SJSA1 (cell line): ENCODE measurements at regions not wholly inside any gene's neighbourhood (a gene's known extent, or its start where the extent isn't known, plus 50 kb on each side); places are given as distances from the start of the nearest gene placed in this dataset.

Experiments
- DNase-seq, 2 experiments: peaks; one replicate each; pipeline ENCODE4 v3.0.0-alpha.2; 2015 to 2020; ENCODE audit warnings: low spot score in 2 of 2, low read depth in 1 of 2
- H3K27ac ChIP-seq: fragments of 250-450 bp; sonication (Bioruptor Pico); 2 replicates; pipeline ENCODE4 v1.5.1; 2020; ENCODE audit warnings: mild to moderate bottlenecking, moderate library complexity
- H3K27me3 ChIP-seq: fragments of 250-450 bp; sonication (Bioruptor Pico); replicated peaks from 2 replicates; pipeline ENCODE4 v1.5.1; 2020; ENCODE audit warnings: mild to moderate bottlenecking, moderate library complexity
- H3K36me3 ChIP-seq: fragments of 250-450 bp; sonication (Bioruptor Pico); 2 replicates; pipeline ENCODE4 v1.5.1; 2020; ENCODE audit warnings: mild to moderate bottlenecking
- H3K4me1 ChIP-seq: fragments of 250-450 bp; sonication (Bioruptor Pico); replicated peaks from 2 replicates; pipeline ENCODE4 v1.6.1; 2021; ENCODE audit warnings: mild to moderate bottlenecking
- H3K4me3 ChIP-seq: fragments of 250-450 bp; sonication (Bioruptor Pico); 2 replicates; pipeline ENCODE4 v1.5.1; 2020; ENCODE audit warnings: mild to moderate bottlenecking
- H3K9me3 ChIP-seq: fragments of 250-450 bp; sonication (Bioruptor Pico); replicated peaks from 2 replicates; pipeline ENCODE4 v1.5.1; 2020; ENCODE audit warnings: mild to moderate bottlenecking

- Histone ChIP-seq H3K4me3 (no peak overlapping the region), H3K27me3 (no peaks in the 10 kb centered on the region), H3K36me3 (no peaks in the 10 kb centered on the region), H3K4me1 (peaks cover 10% of the 10 kb centered on the region), H3K9me3 (no peaks in the 10 kb centered on the region), H3K27ac (no peak overlapping the region)
- no peak for DNase-seq
Observed at GRCh38 chr14:54331516-54331915, 65.3 kb upstream of the CDKN3 start.

- H3K4me3 ChIP-seq, result no peak overlapping the region
- H3K27ac ChIP-seq, result no peak overlapping the region
- no peaks in the 10 kb centered on the region for H3K9me3 ChIP-seq
- no peaks in the 10 kb centered on the region for H3K36me3 ChIP-seq
- DNase-seq, result no peak
- H3K27me3 ChIP-seq, result 0 out of 2 replicates have a peak, but pooled peaks cover 3% of the 10 kb centered on the region
- H3K4me1 ChIP-seq, result peaks cover 10% of the 10 kb centered on the region
Observed at GRCh38 chr14:54332490-54332889, 64.3 kb upstream of the CDKN3 start.

DNA sequence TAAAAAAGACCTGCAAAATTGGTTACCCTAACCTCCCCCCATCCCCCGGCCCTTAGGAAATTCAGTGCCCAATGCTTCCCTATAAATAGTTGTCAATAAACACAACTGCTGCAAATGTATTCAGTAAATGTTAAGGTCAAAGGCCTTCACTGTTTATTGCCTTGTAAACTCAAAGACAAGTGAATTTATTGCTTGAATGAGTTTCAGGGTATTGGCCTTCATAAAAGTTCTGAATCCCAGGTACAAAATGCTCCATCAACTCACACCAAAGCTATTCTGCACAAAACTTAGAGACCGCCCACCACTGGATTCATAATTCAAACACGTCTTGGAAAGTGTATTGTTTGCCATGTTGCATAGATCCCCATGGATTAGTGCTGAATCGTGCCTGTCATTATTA is 63.3 kb upstream of the CDKN3 start:
- Histone ChIP-seq H3K4me1 (peaks cover 10% of the 10 kb centered on the region), H3K4me3 (no peak overlapping the region), H3K9me3 (no peaks in the 10 kb centered on the region), H3K27ac (no peak overlapping the region), H3K27me3 (0 out of 2 replicates have a peak, but pooled peaks cover 3% of the 10 kb centered on the region), H3K36me3 (no peaks in the 10 kb centered on the region)
- DNase-seq, result no peak

GRCh38 chr14:54335569-54336155 is 61.1 kb upstream of the CDKN3 start:
- H3K27me3 ChIP-seq, result 0 out of 2 replicates have a peak, but pooled peaks cover 3% of the 10 kb centered on the region
- no peak overlapping the region for H3K27ac ChIP-seq
- no peaks in the 10 kb centered on the region for H3K36me3 ChIP-seq
- no peaks in the 10 kb centered on the region for H3K9me3 ChIP-seq
- H3K4me1 ChIP-seq, result peaks cover 8% of the 10 kb centered on the region
- no peak overlapping the region for H3K4me3 ChIP-seq
- DNase-seq, result no peak

DNA sequence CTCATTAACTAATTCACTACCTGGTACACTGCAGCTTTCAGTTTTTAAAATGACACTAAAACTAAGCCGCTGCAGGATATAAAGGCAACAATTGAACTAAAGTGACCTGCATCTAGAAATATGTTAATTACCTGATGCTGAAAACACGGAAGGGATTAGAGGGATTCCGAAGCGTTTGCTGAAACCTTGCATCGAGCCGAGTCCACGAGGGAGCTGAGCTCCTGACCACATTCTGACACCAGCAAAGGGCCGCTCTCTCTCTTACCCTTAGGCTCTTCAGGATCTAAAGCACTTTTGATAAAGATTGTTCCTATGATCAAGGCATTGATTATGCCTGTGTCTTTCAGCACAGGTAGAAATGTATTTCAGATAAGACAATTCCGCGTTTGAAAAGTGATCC is 59.5 kb upstream of the CDKN3 start:
- Histone ChIP-seq H3K4me1 (peaks cover 2% of the 10 kb centered on the region), H3K27me3 (0 out of 2 replicates have a peak, but pooled peaks cover 3% of the 10 kb centered on the region), H3K9me3 (no peaks in the 10 kb centered on the region), H3K36me3 (no peaks in the 10 kb centered on the region), H3K27ac (no peak overlapping the region), H3K4me3 (no peak overlapping the region)
- DNase-seq, result no peak

- Histone ChIP-seq H3K27ac (no peak overlapping the region), H3K4me1 (peaks cover 17% of the 10 kb centered on the region), H3K27me3 (0 out of 2 replicates have a peak, but pooled peaks cover 3% of the 10 kb centered on the region), H3K4me3 (no peak overlapping the region), H3K9me3 (no peaks in the 10 kb centered on the region), H3K36me3 (no peaks in the 10 kb centered on the region)
- peak in 1 of 2 experiments; percentile 13 for DNase-seq
Observed at GRCh38 chr14:54338696-54339317, 58.0 kb upstream of the CDKN3 start.

DNA sequence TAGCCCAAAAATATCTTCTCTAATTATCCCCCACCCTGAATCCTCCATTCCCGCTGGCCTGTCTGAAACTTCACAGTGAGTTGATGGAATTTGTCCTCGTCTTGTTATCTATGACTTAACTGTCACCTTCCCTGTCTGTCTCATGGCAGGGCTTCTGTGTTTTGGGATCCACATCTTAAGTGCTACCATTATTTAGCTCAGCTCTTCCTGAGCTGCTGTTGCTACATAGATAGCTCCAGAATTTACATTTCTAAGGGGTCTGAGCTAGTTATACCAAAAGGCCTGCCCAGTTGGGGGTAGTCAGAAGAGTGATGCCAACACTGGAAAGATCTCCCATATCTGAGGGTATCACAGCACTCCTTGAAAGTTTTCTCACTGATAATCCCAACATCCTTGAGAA is 57.0 kb upstream of the CDKN3 start:
- Histone ChIP-seq H3K4me1 (peaks cover 19% of the 10 kb centered on the region), H3K36me3 (no peaks in the 10 kb centered on the region), H3K4me3 (no peak overlapping the region), H3K27ac (no peak overlapping the region), H3K9me3 (no peaks in the 10 kb centered on the region), H3K27me3 (0 out of 2 replicates have a peak, but pooled peaks cover 3% of the 10 kb centered on the region)
- no peak for DNase-seq

- no peaks in the 10 kb centered on the region for H3K9me3 ChIP-seq
- peak overlapping the region; percentile 69 for H3K27ac ChIP-seq
- peaks cover 19% of the 10 kb centered on the region for H3K4me1 ChIP-seq
- DNase-seq, result peak; percentile 66 to 74
- no peaks in the 10 kb centered on the region for H3K36me3 ChIP-seq
- no peak overlapping the region for H3K4me3 ChIP-seq
- no peaks in the 10 kb centered on the region for H3K27me3 ChIP-seq
Observed at GRCh38 chr14:54342806-54343205, 54.0 kb upstream of the CDKN3 start.

GRCh38 chr14:54343272-54344121 is 53.3 kb upstream of the CDKN3 start:
- H3K36me3 ChIP-seq, result no peaks in the 10 kb centered on the region
- no peaks in the 10 kb centered on the region for H3K27me3 ChIP-seq
- H3K4me1 ChIP-seq, result peaks cover 19% of the 10 kb centered on the region
- no peaks in the 10 kb centered on the region for H3K9me3 ChIP-seq
- DNase-seq, result peak in 1 of 2 experiments; percentile 18
- peak overlapping the region; percentile 69 for H3K27ac ChIP-seq
- H3K4me3 ChIP-seq, result no peak overlapping the region

- H3K36me3 ChIP-seq, result no peaks in the 10 kb centered on the region
- no peaks in the 10 kb centered on the region; the same call in 1 of the 2 replicates for H3K27me3 ChIP-seq
- H3K4me1 ChIP-seq, result peaks cover 19% of the 10 kb centered on the region
- H3K27ac ChIP-seq, result no peak overlapping the region
- no peak overlapping the region for H3K4me3 ChIP-seq
- H3K9me3 ChIP-seq, result no peaks in the 10 kb centered on the region
- no peak for DNase-seq
Observed at GRCh38 chr14:54344445-54344844, 52.4 kb upstream of the CDKN3 start.

DNA sequence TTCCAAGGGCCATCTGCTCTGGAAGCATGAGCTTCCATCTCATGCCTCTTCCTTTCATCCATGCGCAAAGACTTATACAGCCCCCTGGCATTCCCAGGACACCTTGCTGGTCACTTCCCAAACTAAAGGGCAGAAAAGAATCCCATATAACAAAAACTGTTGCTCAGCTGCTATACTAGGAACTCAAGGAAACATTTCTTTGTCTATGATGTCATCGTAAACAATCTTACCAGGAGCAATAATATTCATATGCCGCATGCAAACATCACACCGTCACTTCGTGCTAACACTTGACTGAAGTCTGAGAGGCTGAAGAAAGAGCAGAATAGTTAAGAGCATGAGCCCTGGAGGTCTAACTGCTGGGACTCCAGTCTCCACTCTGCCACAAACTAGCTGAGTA is 50.5 kb upstream of the CDKN3 start:
- Histone ChIP-seq H3K27ac (no peak overlapping the region), H3K4me1 (peaks cover 19% of the 10 kb centered on the region), H3K27me3 (no peaks in the 10 kb centered on the region; the same call in 1 of the 2 replicates), H3K36me3 (no peaks in the 10 kb centered on the region), H3K4me3 (no peak overlapping the region), H3K9me3 (no peaks in the 10 kb centered on the region)
- DNase-seq, result no peak
